DOHH2 (cell line): ENCODE measurements at regions not wholly inside any gene's neighbourhood (a gene's known extent, or its start where the extent isn't known, plus 50 kb on each side); places are given as distances from the start of the nearest gene placed in this dataset.

Experiments
- CTCF ChIP-seq: fragments of 200-600 bp; sonication (generic); IDR thresholded peaks from one replicate; pipeline ENCODE4 v1.5.1; 2014; ENCODE audit warnings: antibody characterized with exemption, mild to moderate bottlenecking, low read depth, low read length; ENCODE audit not compliant: poor library complexity, severe bottlenecking
- EZH2phosphoT487 ChIP-seq: fragments of 200-600 bp; sonication (generic); IDR thresholded peaks from 2 replicates; pipeline ENCODE4 v1.6.1; 2017; ENCODE audit warnings: borderline replicate concordance, mild to moderate bottlenecking, antibody characterized with exemption, low read length, moderate library complexity, mixed read lengths

GRCh38 chr12:131543040-131543439 lies 167.8 kb upstream of the SFSWAP start:
- TF ChIP-seq CTCF (no peak), EZH2phosphoT487 (no peak)
